ENCODE measurements at regions not wholly inside any gene's neighbourhood (a gene's known extent, or its start where the extent isn't known, plus 50 kb on each side); places are given as distances from the start of the nearest gene placed in this dataset.
"Not testable (repeated sequence)": the region's sequence is repeated elsewhere in the genome, so short reads cannot be mapped to it uniquely, and the experiment has no call there.

GRCh38 chr16:29184738-29185438, 200.0 kb downstream of the LAT start:
- TF ChIP-seq YY1 (tag by site-specific recombination; IDR thresholded peaks at IDR 0.05); ZNF654 (tag by site-specific recombination; IDR thresholded peaks at IDR 0.05; ENCODE audit: low read depth); ZNF138 (tag by site-specific recombination; IDR thresholded peaks at IDR 0.05; ENCODE audit: borderline replicate concordance); ZNF707 (tag by site-specific recombination; IDR thresholded peaks at IDR 0.05); HOXC10 (CRISPR knock-in tag; IDR thresholded peaks at IDR 0.05); ZBTB1 (tag by site-specific recombination; IDR thresholded peaks at IDR 0.05); ZNF558 (tag by site-specific recombination; IDR thresholded peaks at IDR 0.05): not testable (repeated sequence)
